Coronary artery (tissue), 2 donors: ENCODE measurements at regions not wholly inside any gene's neighbourhood (a gene's known extent, or its start where the extent isn't known, plus 50 kb on each side); places are given as distances from the start of the nearest gene placed in this dataset.
A peak's percentile ranks its signal among the peaks of the same experiment; 100 is the strongest.

Experiments used
- DNase-seq: peaks from one replicate; pipeline ENCODE4 v3.0.0-alpha.2; 2017; ENCODE audit warnings: low spot score
- H3K27ac ChIP-seq, 2 donors: fragments of 200-600 bp; sonication (generic); one replicate each; pipeline ENCODE4 v1.5.1; 2016 to 2019
- H3K4me3 ChIP-seq: fragments of 200-600 bp; sonication (generic); 2 replicates; pipeline ENCODE4 v1.5.1; 2016; ENCODE audit warnings: mild to moderate bottlenecking, moderate library complexity
- CTCF ChIP-seq: fragments of 200-600 bp; sonication (generic); IDR thresholded peaks from one replicate; pipeline ENCODE4 v1.5.1; 2019; ENCODE audit warnings: antibody characterized with exemption

GRCh38 chr3:193851941-193852674, 259.1 kb downstream of the OPA1 start:
- H3K27ac ChIP-seq, result peak overlapping the region in 1 of 2 donors; percentile 47
- H3K4me3 ChIP-seq, result peak overlapping the region; percentile 45
- DNase-seq, result no peak
- TF ChIP-seq CTCF, result no peak

GRCh38 chr3:193852901-193853300, 259.9 kb downstream of the OPA1 start:
- Histone ChIP-seq H3K27ac (no peak overlapping the region), H3K4me3 (no peak overlapping the region)
- DNase-seq, result no peak
- TF ChIP-seq CTCF, result no peak

GRCh38 chr3:193853511-193854219, 260.7 kb downstream of the OPA1 start:
- Histone ChIP-seq H3K4me3 (no peak overlapping the region), H3K27ac (no peak overlapping the region)
- DNase-seq, result no peak
- TF ChIP-seq CTCF, result no peak

GRCh38 chr3:193857996-193858395, 265.0 kb downstream of the OPA1 start:
- Histone ChIP-seq H3K4me3 (no peak overlapping the region), H3K27ac (no peak overlapping the region)
- DNase-seq, result no peak
- TF ChIP-seq CTCF, result no peak

- no peak overlapping the region for H3K27ac ChIP-seq
- TF ChIP-seq CTCF, result no peak
- DNase-seq, result no peak
- no peak overlapping the region for H3K4me3 ChIP-seq
Observed at GRCh38 chr3:193859195-193859594, 266.2 kb downstream of the OPA1 start.

GRCh38 chr3:193861012-193861411, 268.0 kb downstream of the OPA1 start:
- Histone ChIP-seq H3K4me3 (no peak overlapping the region), H3K27ac (no peak overlapping the region)
- no peak for DNase-seq
- no peak for TF ChIP-seq CTCF

GRCh38 chr3:193862843-193863242, 269.8 kb downstream of the OPA1 start:
- DNase-seq, result no peak

More at GRCh38 chr3:193862843-193863242, 269.8 kb downstream of the OPA1 start:
- H3K27ac ChIP-seq, result no peak overlapping the region
- H3K4me3 ChIP-seq, result no peak overlapping the region
- no peak for TF ChIP-seq CTCF
